Right lobe of liver (tissue), 6 donors: ENCODE measurements at regions not wholly inside any gene's neighbourhood (a gene's known extent, or its start where the extent isn't known, plus 50 kb on each side); places are given as distances from the start of the nearest gene placed in this dataset.
"Not testable (repeated sequence)": the region's sequence is repeated elsewhere in the genome, so short reads cannot be mapped to it uniquely, and the experiment has no call there.

Experiments used
- ATAC-seq, 4 donors: fragments of 200-7000 bp; cut with Tn5 transposase; one replicate each; pipeline ENCODE4 v1.9.1; 2020; ENCODE audit warnings: mild to moderate bottlenecking in 4 of 4, moderate library complexity in 4 of 4
- DNase-seq, 3 donors: peaks; one replicate each; pipeline ENCODE4 v3.0.0-alpha.2; 2020
- H3K27ac ChIP-seq, 3 donors: fragments of 200-600 bp; one replicate each; pipeline ENCODE4 v1.8.0; 2022
- H3K27me3 ChIP-seq, 2 donors: fragments of 200-600 bp; one replicate each; pipeline ENCODE4 v1.8.0; 2022
- H3K36me3 ChIP-seq, 4 donors: fragments of 200-600 bp; sonication (generic) in 1 of 4; one replicate each; pipeline versions ENCODE4 v1.5.1 to v1.8.0; 2017 to 2022; ENCODE audit warnings: control low read depth in 1 of 4
- H3K4me1 ChIP-seq, 4 donors: fragments of 200-600 bp; sonication (generic) in 1 of 4; one replicate each; pipeline versions ENCODE4 v1.5.1 to v1.8.0; 2017 to 2022; ENCODE audit warnings: control low read depth in 1 of 4
- H3K4me3 ChIP-seq, 3 donors: fragments of 200-600 bp; one replicate each; pipeline ENCODE4 v1.8.0; 2022
- H3K9me3 ChIP-seq, 4 donors: fragments of 200-600 bp; sonication (generic) in 1 of 4; one replicate each; pipeline versions ENCODE4 v1.5.1 to v1.8.0; 2017 to 2022; ENCODE audit warnings: control low read depth in 1 of 4
- POLR2A ChIP-seq: fragments of 450-650 bp; IDR thresholded peaks from one replicate; pipeline ENCODE4 v1.6.1; 2017; ENCODE audit warnings: antibody characterized with exemption, mild to moderate bottlenecking
- WGBS: methylation state at CpG from one replicate; pipeline ENCODE4 v1.1.6; 2018; ENCODE audit warnings: low coverage, low lambda C conversion rate; ENCODE audit not compliant: insufficient coverage; ENCODE audit errors: missing lambda C conversion rate; 5-methylcytosine and 5-hydroxymethylcytosine counted together
- intact Hi-C, 2 donors: fragments of 100-400 bp; cut with DNase I; formaldehyde crosslinking; loops; one replicate each; pipeline versions ENCODE4 v1.11.2 to v1.14.1; 2022
- TF ChIP-seq, protein P1 (sequence below), 4 donors: fragments of 200-600 bp in 3 of 4; fragments of 450-650 bp in 1 of 4; IDR thresholded peaks; one replicate each; pipeline versions ENCODE4 v1.5.1 to v1.8.0; 2016 to 2022; ENCODE audit warnings: antibody characterized with exemption in 4 of 4, mild to moderate bottlenecking in 2 of 4
- donor health status: DM: no; HTN: yes; CAD: no.
- donor health status: DM: no; HTN: no; CAD: no.
- donor health status: DM: no; HTN: no; CAD: no.
- donor health status: DM: no; HTN: yes; CAD: no.
- donor health status: DM: no; HTN: yes; CAD: no.

DNA sequence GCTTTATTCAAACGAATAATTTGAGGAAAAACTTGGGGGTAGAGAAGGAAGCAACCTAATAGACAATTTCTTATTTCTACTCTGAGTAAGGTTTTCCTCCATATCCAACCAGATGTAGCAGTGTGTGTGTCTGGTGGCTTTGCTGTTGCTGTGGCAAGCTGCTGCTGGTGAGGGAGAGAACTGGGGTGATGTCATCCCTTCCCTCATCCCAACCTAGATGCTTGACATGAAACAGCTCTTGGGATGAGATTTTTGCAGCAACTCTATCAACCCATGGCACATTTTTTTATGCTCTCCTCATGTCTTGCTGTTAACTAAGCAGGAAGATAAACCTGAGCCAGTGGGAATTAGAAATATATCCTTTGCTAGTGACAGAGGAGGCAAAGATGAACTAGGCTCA is 135.8 kb downstream of the PCSK1 start:
- TF ChIP-seq POLR2A = no peak
- TF ChIP-seq, protein P1, sequence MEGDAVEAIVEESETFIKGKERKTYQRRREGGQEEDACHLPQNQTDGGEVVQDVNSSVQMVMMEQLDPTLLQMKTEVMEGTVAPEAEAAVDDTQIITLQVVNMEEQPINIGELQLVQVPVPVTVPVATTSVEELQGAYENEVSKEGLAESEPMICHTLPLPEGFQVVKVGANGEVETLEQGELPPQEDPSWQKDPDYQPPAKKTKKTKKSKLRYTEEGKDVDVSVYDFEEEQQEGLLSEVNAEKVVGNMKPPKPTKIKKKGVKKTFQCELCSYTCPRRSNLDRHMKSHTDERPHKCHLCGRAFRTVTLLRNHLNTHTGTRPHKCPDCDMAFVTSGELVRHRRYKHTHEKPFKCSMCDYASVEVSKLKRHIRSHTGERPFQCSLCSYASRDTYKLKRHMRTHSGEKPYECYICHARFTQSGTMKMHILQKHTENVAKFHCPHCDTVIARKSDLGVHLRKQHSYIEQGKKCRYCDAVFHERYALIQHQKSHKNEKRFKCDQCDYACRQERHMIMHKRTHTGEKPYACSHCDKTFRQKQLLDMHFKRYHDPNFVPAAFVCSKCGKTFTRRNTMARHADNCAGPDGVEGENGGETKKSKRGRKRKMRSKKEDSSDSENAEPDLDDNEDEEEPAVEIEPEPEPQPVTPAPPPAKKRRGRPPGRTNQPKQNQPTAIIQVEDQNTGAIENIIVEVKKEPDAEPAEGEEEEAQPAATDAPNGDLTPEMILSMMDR (IDR thresholded peaks at IDR 0.05) = no peak
- Histone ChIP-seq H3K27me3 (no peaks in the 10 kb centered on the region), H3K4me1 (peaks cover 0 to 40% (median 14%) of the 10 kb centered on the region in 4 donors), H3K9me3 (no peaks in the 10 kb centered on the region), H3K36me3 (no peaks in the 10 kb centered on the region), H3K27ac (peak overlapping the region; percentile 52 to 86 (median 75)), H3K4me3 (no peak overlapping the region)
- intact Hi-C loops = no loop called here
- DNase-seq = no peak
- 12% methylated on average over 1 of the region's 1 CpG for WGBS
- ATAC-seq = peak in 3 of 4 donors; percentile 39 to 60 (median 49)

DNA sequence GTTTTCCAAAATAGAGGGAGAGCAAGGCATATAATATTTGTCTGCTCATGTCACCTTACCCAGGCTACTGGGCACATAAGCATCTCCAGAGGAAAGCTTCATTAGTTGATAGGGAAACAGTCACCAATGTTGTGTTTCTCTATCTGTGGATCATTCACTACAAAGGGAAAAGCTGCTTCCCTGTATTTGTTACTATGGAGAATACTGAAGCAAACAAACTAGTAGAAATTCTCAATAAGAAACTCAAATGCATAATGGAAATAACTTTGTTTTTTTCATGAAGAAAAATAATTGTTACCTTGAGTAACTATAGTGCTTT is 138.2 kb downstream of the PCSK1 start:
- no peaks in the 10 kb centered on the region for H3K9me3 ChIP-seq
- ATAC-seq = no peak
- DNase-seq = no peak
- H3K27ac ChIP-seq = peak overlapping the region; percentile 5 to 88 (median 86)
- peaks cover 0 to 40% (median 14%) of the 10 kb centered on the region in 4 donors for H3K4me1 ChIP-seq
- H3K27me3 ChIP-seq = no peaks in the 10 kb centered on the region
- H3K36me3 ChIP-seq = no peaks in the 10 kb centered on the region
- no peak overlapping the region for H3K4me3 ChIP-seq
- TF ChIP-seq, protein P1 (IDR thresholded peaks at IDR 0.05) = no peak
- TF ChIP-seq POLR2A = no peak
- intact Hi-C loops = no loop called here

DNA sequence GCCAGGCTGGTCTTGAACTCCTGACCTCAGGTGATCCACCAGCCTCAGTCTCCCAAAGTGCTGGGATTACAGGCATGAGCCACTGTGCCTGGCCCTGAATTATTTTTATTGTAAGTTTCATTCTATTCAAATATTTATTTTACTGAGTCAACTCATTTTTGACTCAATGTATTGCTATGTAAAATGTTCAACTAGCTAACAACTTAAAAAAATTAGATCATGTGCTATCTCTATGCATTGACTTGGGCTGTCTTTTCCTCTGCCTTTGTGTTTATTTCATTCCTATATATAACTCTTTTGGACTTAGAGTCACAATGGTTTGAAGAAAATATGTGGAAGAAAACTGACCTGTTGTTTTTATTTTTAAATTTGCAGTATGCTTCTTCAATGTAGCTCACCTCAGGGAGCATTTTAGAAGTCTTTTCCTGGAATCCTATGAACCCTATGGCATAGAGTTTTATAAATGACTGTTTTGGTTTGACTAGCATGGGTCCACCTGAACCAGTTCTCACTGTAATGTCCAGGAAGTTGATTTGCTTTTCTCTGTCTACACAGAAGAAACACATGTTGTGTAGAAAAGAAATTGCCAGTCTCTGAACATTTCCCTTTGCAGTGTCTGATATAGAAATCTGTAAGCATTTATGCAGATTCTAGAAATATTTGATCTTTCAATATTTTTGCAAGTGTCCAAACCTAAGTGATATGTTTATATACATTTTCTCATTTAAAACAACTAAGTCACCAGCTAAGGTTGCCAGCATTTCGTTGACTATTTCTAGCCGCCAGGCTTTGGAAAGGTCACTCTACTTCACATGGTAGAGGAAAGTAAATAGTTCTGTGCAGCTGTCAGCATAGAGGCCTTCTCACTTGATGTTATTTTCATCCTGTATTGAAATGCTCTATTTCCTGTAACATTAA is 138.8 kb downstream of the PCSK1 start:
- H3K27ac ChIP-seq = peak overlapping the region; percentile 74 to 88 (median 86)
- H3K36me3 ChIP-seq = no peaks in the 10 kb centered on the region
- DNase-seq (no peak), ATAC-seq (peak; percentile 29 to 55 (median 36))
- TF ChIP-seq, protein P1 (IDR thresholded peaks at IDR 0.05) = no peak
- TF ChIP-seq POLR2A = no peak
- peaks cover 0 to 44% (median 14%) of the 10 kb centered on the region in 4 donors for H3K4me1 ChIP-seq
- intact Hi-C loops = no loop called here
- WGBS = 37% methylated on average over 2 of the region's 2 CpGs
- no peaks in the 10 kb centered on the region for H3K9me3 ChIP-seq
- H3K4me3 ChIP-seq = no peak overlapping the region
- H3K27me3 ChIP-seq = no peaks in the 10 kb centered on the region

DNA sequence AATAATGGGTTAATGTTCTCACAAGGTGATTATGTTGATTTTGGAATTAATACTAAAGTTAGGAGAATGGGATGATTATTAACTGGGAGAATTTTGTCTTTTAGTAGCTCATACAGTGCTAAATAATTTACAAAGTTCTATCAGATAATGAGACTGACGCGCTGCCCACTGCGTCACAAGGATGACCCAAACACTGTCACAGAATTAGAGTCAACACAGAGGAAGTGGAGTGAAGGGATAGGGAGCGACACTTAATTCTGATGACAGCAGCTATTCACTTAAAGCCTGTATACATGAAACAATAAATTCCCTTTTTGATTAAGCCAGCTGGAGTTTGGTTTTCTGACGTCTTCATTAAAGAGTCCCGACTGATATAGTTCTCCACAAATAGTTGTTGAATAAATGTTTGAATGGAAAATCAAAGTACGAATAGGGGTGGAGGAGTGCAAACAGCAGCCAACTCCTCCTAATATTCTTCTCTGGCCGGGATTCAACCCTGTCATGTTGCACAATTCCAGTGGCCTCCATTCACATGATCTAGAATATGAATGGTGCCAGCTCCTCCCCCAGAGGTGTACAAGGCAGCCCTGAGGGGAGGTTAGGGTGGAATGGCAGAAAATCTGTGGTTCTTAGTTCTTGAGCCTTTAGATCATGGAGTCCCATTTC is 140.3 kb downstream of the PCSK1 start:
- peak; percentile 55 to 87 (median 80) for DNase-seq
- TF ChIP-seq, protein P1 (IDR thresholded peaks at IDR 0.05) = no peak
- TF ChIP-seq POLR2A = peak; percentile 43
- Histone ChIP-seq H3K9me3 (no peaks in the 10 kb centered on the region), H3K27me3 (no peaks in the 10 kb centered on the region), H3K4me1 (peaks cover 0 to 52% (median 12%) of the 10 kb centered on the region in 4 donors), H3K36me3 (no peaks in the 10 kb centered on the region), H3K27ac (peak overlapping the region; percentile 74 to 88 (median 86)), H3K4me3 (no peak overlapping the region)
- WGBS = 19% methylated on average over 8 of the region's 8 CpGs
- peak; percentile 60 to 86 (median 76) for ATAC-seq
- intact Hi-C loops = no loop called here

DNA sequence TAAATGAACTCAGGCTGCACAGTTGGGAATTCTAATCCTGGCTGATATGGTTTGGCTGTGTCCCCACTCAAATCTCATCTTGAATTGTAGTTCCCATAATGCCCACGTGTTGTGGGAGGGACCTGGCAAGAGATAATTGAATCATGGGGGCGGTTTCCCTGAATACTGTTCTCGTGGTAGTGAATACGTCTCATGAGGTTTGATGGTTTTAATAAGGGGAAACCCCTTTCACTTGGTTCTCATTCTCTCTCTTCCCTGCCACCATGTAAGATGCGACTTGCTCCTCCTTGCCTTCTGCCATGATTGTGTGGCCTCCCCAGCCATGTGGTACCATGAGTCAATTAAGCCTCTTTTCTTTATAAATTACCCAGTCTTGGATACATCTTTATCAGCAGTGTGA is 143.8 kb downstream of the PCSK1 start:
- H3K36me3 ChIP-seq, H3K27me3 ChIP-seq, H3K4me3 ChIP-seq, intact Hi-C loops, H3K9me3 ChIP-seq, ATAC-seq, DNase-seq: not testable (repeated sequence)
- WGBS = 59% methylated on average over 5 of the region's 5 CpGs
- Histone ChIP-seq H3K4me1 (peaks cover 0 to 29% (median 6%) of the 10 kb centered on the region in 4 donors), H3K27ac (peak overlapping the region in 2 of 3 donors; percentile 8 to 56)
